NCI-H128 (cell line): ENCODE measurements at regions not wholly inside any gene's neighbourhood (a gene's known extent, or its start where the extent isn't known, plus 50 kb on each side); places are given as distances from the start of the nearest gene placed in this dataset.

Source experiments
- DNase-seq: peaks from one replicate; lab custom pipeline; 2025; ENCODE audit not compliant: unreplicated experiment; lab: John Stamatoyannopoulos, UW

DNA sequence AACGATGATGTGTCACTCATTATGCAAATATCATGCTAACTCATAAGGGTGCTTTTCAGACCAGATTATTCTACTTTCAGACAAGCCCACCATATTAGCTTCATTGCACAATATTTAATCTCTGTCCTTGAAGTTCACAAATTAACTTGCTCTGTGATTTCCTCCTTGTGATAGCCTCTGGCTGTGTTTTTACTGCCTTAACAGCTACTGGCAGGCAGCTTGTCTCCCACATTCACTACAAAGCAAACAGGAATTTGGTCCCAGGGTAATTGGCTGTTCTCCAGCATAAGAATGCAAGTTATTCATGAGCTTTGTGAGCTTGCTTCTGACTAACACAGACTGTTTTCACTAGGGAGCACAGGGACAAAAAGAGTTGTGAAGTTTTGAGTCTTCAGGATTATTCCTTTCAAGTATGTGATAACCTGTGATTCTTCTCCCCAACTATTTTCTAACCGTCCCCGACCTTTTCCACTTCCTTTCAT lies 87.9 kb upstream of the HMCN1 start:
- DNase-seq, result no peak

GRCh38 chr1:185645686-185646085 lies 88.5 kb upstream of the HMCN1 start:
- no peak for DNase-seq

- DNase-seq, result no peak
Observed at GRCh38 chr1:185645162-185645640, 89.0 kb upstream of the HMCN1 start.

GRCh38 chr1:185644531-185644930 lies 89.7 kb upstream of the HMCN1 start:
- no peak for DNase-seq

DNA sequence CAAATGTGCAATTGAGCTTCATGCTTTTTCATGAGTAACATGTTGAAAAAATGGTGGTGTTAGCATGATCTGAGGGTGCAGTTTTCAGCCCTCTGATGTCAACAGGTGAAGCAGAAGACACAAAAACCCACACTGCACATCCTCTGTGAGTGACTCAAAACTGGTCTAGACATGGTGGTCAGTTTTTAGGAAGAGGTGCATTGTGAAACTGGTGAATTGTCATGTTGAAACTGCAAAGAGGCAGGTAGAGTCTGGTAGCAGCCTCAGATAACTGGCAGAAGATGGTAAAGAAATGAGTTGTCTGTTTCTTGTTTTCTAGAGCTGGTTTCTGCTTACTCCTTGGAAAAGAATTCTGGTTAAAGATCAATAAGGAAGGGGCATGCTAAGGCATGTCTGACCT lies 97.3 kb upstream of the HMCN1 start:
- DNase-seq, result no peak

DNA sequence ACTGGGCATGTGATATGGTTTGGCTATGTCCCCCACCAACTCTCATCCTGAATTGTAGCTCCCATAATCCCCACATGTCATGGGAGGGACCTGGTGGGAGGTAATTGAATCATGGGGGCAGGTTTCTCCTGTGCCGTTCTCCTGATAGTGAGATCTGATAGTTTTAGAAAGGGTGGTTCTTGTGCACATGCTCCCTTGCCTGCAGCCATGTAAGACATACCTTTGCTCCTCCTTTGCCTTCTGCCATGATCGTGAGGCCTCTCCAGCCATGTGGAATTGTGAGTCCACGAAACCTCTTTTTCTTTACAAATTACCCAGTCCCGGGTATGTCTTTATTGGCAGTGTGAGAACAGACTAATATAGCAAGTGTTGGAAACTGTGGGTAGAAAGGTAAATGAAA lies 99.5 kb upstream of the HMCN1 start:
- no peak for DNase-seq

DNA sequence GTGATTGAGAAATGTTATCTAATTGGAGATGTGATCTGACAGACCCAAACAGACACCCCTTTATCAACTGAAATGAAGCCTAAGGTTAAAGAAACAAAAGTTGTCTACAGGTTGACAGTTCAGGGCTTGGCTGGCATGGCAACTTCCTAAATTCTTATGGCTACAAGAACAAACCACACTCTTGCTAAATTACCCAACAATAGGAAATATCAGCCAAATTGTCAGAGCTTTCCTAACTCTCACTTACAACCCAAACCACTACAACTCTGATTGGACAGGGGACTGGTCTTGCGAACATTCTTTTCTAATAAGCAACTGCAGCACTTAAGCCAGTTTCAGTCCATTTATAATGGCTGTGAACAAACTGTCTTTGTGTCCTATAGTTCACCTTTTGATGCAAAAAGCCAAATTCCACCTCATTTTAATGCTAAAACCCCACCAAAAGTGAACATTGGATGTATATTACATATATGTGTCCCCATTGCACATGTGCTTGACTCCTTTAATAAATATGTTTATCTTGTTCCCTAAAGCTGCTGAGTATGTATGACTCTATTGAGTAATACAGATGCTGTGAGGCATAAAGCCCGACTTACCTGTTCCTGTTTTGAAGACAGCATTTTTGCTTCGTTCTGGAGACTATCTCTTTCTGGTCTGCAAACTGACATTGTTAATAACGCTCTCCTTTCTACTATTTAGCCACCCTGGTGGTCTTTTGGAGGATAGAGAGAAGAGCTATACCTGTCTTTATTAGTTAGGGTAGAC lies 101.3 kb upstream of the HMCN1 start:
- DNase-seq, result no peak

- DNase-seq, result no peak
Observed at GRCh38 chr1:185631843-185632242, 102.3 kb upstream of the HMCN1 start.

DNA sequence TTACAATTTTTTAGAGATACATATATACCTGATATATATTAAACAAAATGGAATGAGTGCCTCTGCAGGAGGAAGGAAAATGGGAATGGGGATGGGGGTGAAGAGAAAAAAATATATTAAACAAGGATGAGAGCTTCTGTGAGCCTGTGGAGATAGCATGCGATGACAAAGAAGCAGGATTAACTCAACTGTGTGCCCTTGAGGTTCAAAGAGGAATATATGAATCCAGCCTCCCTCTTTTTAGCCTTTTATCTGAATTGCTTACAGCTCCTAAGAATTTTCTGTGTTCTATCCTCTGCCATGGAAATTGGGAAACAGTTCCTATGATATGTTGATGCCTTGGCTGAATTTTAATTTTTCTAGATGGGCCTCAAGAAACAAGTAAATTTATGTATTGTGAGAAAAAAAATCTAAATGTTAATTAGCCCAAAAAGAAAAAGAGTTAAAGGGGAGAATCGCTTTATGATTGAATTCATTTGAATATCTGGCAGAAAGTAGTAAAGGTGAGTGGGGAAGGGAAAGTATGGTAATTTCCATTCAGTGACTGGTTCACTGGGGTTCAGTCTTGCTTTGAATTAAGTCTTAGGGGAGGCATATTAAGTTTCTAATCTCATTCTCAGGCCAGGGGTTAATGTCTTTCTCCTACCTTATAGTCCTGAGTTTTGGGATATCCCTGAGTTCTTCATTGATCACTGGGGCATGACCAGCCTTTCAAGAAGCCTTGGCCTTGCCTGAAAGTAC lies 106.3 kb upstream of the HMCN1 start:
- DNase-seq, result no peak

DNA sequence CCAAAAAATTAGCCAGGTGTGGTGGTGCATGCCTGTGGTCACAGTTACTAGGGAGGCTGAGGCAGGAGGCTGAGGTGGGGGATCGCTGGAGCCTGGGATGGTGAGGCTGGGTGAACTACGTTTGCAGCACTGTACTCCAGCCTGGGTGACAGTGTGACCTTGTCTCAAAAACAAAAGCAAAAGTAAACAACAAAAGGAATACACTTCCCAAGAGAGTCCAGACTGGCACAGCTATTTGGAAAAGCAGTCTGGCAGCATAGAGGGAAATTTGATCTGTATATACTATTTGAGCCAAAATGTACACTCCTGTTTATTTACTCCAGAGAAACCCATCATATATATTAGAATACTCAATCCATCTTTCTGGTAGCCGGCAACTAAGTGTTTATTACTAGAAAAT lies 107.0 kb upstream of the HMCN1 start:
- DNase-seq, result no peak

- no peak for DNase-seq
Observed at GRCh38 chr1:185626344-185626743, 107.8 kb upstream of the HMCN1 start.

- no peak for DNase-seq
Observed at GRCh38 chr1:185610954-185611353, 123.2 kb upstream of the HMCN1 start.

- DNase-seq, result no peak
Observed at GRCh38 chr1:185608177-185608576, 126.0 kb upstream of the HMCN1 start.

- DNase-seq, result no peak
Observed at GRCh38 chr1:185603158-185603557, 131.0 kb upstream of the HMCN1 start.

GRCh38 chr1:185601189-185601588 lies 133.0 kb upstream of the HMCN1 start:
- DNase-seq, result no peak

- no peak for DNase-seq
Observed at GRCh38 chr1:185600641-185601040, 133.6 kb upstream of the HMCN1 start.

- no peak for DNase-seq
Observed at GRCh38 chr1:185598332-185598731, 135.9 kb upstream of the HMCN1 start.

DNA sequence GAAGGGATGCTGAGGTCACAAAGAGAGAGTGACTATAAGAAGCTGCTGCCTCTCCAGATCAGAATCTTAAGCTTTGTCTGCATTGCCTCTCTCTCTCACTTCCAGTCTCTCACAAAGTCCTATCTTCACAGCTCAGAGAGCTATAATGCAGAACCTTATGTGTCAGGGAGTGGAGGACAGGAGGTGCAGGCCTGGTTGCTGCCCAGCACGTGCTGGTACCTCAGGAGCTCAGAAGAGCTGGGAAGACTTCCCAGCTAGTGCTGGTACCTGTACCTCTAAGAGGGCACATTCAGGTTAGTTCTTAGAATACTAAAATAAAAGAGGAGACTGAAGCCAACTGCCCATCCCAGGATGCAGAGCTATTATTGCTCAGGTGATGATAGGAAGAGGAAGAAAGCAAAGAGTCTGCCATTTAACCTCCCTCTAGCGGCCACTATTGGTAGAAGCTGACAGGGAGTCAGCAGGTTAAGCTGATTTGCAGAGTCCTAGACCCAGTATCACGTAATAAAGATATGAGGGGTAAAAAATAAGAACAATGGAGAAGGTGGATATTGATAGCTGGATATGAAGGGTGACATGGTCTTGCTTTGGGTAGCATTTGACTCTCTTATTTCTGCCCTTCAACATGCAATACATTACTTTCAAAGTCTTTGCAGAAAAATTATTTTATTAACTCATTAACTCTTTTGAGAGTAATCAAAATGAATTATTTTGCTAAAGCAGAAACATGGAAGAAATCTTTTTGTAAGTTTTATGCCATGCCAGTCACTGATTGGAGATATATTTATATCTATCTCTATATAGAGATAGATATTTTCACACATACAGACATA lies 138.1 kb upstream of the HMCN1 start:
- DNase-seq, result no peak

- no peak for DNase-seq
Observed at GRCh38 chr1:185594786-185595410, 139.3 kb upstream of the HMCN1 start.

- DNase-seq, result no peak
Observed at GRCh38 chr1:185593271-185593670, 140.9 kb upstream of the HMCN1 start.

DNA sequence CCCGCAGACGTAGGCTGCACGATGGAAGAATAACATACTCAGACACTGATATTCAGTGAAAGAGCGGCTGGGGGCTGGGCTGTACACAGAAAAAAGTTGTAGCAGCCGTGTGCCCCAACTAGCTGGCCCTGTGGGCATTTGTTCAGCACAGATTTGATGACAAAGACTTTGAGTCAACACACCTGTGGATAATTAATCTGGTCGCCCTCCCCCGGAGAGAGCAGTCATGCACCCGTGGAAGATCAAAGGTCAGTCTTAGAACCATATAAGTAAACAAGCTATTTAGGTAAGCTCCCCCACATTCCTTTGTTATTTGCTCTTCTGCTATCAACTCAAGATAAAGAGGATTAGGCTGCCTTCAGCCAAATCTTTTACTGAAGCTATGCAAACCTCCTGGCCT lies 148.4 kb upstream of the HMCN1 start:
- no peak for DNase-seq
